A549 (cell line): ENCODE measurements at regions not wholly inside any gene's neighbourhood (a gene's known extent, or its start where the extent isn't known, plus 50 kb on each side); places are given as distances from the start of the nearest gene placed in this dataset.

Source experiments
- EHF ChIP-seq: fragments of 250-450 bp; sonication (Bioruptor Pico); IDR thresholded peaks from 2 replicates; pipeline ENCODE4 v1.5.0; 2020; ENCODE audit warnings: mild to moderate bottlenecking
- JUNB ChIP-seq: fragments of >200 bp; sonication (Bioruptor Twin); formaldehyde crosslinking; IDR thresholded peaks from 2 replicates; pipeline ENCODE4 v1.6.1; 2016
- MYC ChIP-seq: IDR thresholded peaks from 2 replicates; pipeline ENCODE4 v1.6.1; 2012; ENCODE audit warnings: mild to moderate bottlenecking, inconsistent platforms, low read length, improper control_type of control experiment, borderline replicate concordance
- POLR2A ChIP-seq: IDR thresholded peaks from 2 replicates; pipeline ENCODE4 v1.6.1; 2012; ENCODE audit warnings: mild to moderate bottlenecking, low read length
- ZFP36 ChIP-seq: fragments of 450-650 bp; IDR thresholded peaks from 2 replicates; pipeline ENCODE4 v1.6.1; 2014; ENCODE audit warnings: borderline replicate concordance; ENCODE audit not compliant: partially characterized antibody
- ZSCAN20 ChIP-seq: fragments of 250-450 bp; sonication (Bioruptor Pico); IDR thresholded peaks from 2 replicates; pipeline ENCODE4 v1.8.0; 2022; ENCODE audit warnings: mild to moderate bottlenecking, moderate library complexity
- TF ChIP-seq, protein P1 (sequence below): fragments of >200 bp; sonication (Bioruptor Twin); formaldehyde crosslinking; IDR thresholded peaks from 3 replicates; pipeline ENCODE4 v1.5.1; 2016

DNA sequence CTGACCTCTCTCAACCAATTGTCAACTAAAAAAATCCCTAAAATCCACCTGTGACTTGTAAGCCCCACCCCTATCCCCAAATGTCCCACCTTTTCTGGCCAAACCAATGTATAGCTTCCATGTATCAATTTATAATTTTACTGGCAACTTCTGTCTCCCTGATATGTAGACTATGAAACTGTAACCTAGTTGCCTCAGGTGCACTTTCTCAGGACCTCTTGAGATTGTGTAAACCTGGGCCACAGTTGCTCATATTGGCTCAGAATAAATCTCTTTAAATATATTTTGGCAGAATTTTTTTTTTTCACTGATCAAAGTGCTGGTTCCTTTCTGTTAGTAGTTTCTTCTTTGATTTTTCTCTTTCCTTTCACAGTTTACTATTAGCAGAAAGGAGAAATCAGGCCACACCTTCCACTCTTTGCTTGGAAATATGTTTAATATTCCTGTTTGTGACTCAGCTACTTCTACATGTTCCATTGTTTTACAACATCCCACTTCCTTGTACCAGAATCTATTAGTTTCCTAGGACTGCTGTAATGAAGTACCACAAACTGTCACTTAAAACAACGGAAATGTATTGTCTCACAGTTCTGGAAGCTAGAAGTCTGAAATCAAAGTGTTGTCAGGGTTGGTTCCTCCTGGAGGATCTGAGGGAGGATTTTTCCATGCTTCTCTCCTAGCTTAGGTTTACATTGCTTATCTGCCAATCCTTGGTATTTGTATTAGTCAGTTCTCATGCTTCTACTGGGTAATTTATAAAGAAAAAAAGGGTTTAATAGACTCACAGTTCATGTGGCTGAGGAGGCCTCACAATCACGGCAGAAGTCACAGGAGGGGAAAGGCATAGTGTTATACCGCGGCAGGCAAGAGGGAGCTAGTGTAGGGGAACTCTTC lies 801.2 kb upstream of the ARPP21 start:
- TF ChIP-seq EHF (CRISPR knock-in tag) (no peak), ZFP36 (no peak), MYC (no peak), JUNB (no peak), POLR2A (no peak), ZSCAN20 (CRISPR knock-in tag) (no peak)
- TF ChIP-seq, protein P1, sequence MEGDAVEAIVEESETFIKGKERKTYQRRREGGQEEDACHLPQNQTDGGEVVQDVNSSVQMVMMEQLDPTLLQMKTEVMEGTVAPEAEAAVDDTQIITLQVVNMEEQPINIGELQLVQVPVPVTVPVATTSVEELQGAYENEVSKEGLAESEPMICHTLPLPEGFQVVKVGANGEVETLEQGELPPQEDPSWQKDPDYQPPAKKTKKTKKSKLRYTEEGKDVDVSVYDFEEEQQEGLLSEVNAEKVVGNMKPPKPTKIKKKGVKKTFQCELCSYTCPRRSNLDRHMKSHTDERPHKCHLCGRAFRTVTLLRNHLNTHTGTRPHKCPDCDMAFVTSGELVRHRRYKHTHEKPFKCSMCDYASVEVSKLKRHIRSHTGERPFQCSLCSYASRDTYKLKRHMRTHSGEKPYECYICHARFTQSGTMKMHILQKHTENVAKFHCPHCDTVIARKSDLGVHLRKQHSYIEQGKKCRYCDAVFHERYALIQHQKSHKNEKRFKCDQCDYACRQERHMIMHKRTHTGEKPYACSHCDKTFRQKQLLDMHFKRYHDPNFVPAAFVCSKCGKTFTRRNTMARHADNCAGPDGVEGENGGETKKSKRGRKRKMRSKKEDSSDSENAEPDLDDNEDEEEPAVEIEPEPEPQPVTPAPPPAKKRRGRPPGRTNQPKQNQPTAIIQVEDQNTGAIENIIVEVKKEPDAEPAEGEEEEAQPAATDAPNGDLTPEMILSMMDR, result no peak
